ENCODE measurements at regions not wholly inside any gene's neighbourhood (a gene's known extent, or its start where the extent isn't known, plus 50 kb on each side); places are given as distances from the start of the nearest gene placed in this dataset.

DNA sequence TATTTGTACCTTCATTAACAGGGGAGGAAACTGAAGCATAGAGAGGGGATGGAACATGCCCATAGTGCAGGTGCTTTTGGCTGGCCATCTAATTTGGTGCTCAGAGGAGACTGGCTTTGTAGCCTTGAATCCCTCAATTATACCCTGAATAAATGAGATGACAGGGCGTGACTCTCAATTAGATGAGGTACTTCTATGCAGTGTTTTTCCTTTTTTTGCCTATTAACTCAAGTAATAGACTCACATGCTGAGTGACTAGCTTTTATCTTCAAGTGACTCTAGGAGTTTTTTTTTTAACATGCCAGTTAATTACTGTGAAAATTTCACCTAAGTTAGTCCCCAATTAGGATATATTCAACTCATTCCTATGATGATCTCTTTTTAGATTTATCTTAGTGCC is 243.7 kb downstream of the DACT1 start:
- intact Hi-C loops (cut with DNase I, micrococcal nuclease), result no loop called here
- Histone ChIP-seq H3K4me1 (ENCODE audit: low read depth) (no peaks in the 10 kb centered on the region), H3K9me3 (no peaks in the 10 kb centered on the region), H3K4me3 (no peak overlapping the region), H3K36me3 (ENCODE audit: low read depth) (no peaks in the 10 kb centered on the region)
- ATAC-seq (no peak), DNase-seq (no peak)
- TF ChIP-seq CTCF (IDR thresholded peaks at IDR 0.05), result no peak

GRCh38 chr14:58882577-58883018 is 244.8 kb downstream of the DACT1 start:
- no peak overlapping the region for H3K4me3 ChIP-seq
- TF ChIP-seq CTCF (IDR thresholded peaks at IDR 0.05), result no peak
- H3K36me3 ChIP-seq (ENCODE audit: low read depth), result no peaks in the 10 kb centered on the region
- no peak for DNase-seq
- no peaks in the 10 kb centered on the region for H3K4me1 ChIP-seq (ENCODE audit: low read depth)
- intact Hi-C loops (cut with DNase I, micrococcal nuclease), result no loop called here
- no peak for ATAC-seq
- no peaks in the 10 kb centered on the region for H3K9me3 ChIP-seq

DNA sequence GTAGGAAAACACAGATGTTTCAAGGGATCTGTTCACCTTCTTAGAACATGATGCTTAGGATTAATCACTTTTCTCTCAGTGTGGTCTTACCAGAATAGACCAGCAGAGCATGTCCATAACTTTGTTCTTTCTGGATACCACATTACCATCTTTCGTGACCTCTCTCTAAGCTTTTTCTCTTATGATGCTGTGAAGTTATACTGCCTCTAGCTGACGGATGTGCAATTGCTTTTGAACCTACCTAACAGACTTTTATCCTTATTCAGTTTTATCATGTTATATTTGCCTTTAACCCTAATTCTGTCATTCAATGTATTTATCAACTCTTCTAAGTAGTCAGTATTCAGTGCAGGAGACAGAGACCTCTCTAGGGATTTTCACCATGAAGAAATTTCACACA is 246.7 kb downstream of the DACT1 start:
- H3K4me1 ChIP-seq (ENCODE audit: low read depth), result no peaks in the 10 kb centered on the region
- no peak for TF ChIP-seq CTCF (IDR thresholded peaks at IDR 0.05)

DNA sequence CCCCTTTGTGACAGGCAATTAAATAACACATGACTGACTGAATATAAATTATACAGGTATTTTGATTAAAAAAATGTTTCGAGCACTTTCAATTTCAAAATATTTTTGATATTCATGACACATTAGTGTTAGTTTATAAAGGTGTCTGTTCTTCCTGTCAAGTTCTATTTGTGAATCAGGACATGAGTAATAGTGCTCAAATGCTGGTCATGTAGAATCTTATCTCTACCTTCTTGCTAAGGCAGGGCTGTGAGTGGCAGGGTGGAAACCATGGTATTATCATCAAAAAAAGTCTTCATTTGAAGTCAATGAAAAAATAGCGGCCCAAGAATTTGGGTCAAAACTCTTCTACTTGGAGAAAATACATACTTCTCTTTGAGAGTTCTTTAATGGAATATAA is 250.2 kb downstream of the DACT1 start:
- no peak for TF ChIP-seq CTCF (IDR thresholded peaks at IDR 0.05)
- H3K4me3 ChIP-seq, result no peak overlapping the region
- H3K4me1 ChIP-seq (ENCODE audit: low read depth), result no peaks in the 10 kb centered on the region
- DNase-seq (no peak), ATAC-seq (no peak)
- no peaks in the 10 kb centered on the region for H3K36me3 ChIP-seq (ENCODE audit: low read depth)
- H3K9me3 ChIP-seq, result no peaks in the 10 kb centered on the region
- intact Hi-C loops (cut with DNase I, micrococcal nuclease), result no loop called here

More for the DNA sequence above, 246.7 kb downstream of the DACT1 start:
- intact Hi-C loops (cut with DNase I, micrococcal nuclease), result no loop called here
- Histone ChIP-seq H3K4me3 (no peak overlapping the region), H3K9me3 (no peaks in the 10 kb centered on the region), H3K36me3 (ENCODE audit: low read depth) (no peaks in the 10 kb centered on the region)
- ATAC-seq (no peak), DNase-seq (no peak)

DNA sequence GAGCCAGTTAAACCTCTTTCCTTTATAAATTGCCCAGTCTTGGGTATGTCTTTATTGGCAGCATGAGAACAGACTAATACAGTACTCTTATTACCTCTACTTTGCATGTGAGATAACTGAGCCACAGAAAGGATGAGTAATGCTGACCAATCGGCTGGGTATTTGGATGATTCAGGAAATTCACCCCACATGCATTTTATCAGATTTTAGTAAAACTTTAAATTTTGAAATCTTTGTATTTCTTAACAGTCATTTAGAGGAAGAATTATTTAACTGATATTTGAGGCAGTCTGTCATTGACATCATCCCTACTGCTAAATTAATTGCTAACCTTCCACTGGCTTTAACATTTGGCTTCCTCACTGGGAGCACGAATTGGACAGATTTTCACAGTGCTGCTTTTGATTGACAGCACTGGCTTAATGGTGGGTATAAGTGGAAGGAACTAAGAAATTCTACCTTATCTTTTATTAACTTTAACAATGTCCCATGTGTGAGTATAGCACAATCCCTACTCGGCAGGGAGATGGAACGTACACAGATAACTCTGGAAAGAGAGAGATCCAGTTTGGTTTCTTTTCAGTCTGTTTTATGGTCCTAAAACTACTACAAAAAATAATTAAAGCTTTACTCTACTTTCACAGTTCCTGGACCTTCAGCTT is 261.0 kb downstream of the DACT1 start:
- no peak for ATAC-seq
- intact Hi-C loops (cut with DNase I, micrococcal nuclease), result no loop called here

More for the DNA sequence above, 261.0 kb downstream of the DACT1 start:
- Histone ChIP-seq H3K4me3 (no peak overlapping the region), H3K36me3 (ENCODE audit: low read depth) (no peaks in the 10 kb centered on the region), H3K4me1 (ENCODE audit: low read depth) (no peaks in the 10 kb centered on the region), H3K9me3 (no peaks in the 10 kb centered on the region)
- no peak for TF ChIP-seq CTCF (IDR thresholded peaks at IDR 0.05)
- DNase-seq, result no peak

Measured in mucosa of descending colon (tissue), 3 donors.